GM12872 (cell line): ENCODE measurements at regions not wholly inside any gene's neighbourhood (a gene's known extent, or its start where the extent isn't known, plus 50 kb on each side); places are given as distances from the start of the nearest gene placed in this dataset.

ENCODE experiments used
- CTCF ChIP-seq: IDR thresholded peaks from 3 replicates; pipeline ENCODE4 v1.5.1; 2011; ENCODE audit warnings: low read depth, mild to moderate bottlenecking, low read length, moderate library complexity; ENCODE audit not compliant: insufficient read depth

DNA sequence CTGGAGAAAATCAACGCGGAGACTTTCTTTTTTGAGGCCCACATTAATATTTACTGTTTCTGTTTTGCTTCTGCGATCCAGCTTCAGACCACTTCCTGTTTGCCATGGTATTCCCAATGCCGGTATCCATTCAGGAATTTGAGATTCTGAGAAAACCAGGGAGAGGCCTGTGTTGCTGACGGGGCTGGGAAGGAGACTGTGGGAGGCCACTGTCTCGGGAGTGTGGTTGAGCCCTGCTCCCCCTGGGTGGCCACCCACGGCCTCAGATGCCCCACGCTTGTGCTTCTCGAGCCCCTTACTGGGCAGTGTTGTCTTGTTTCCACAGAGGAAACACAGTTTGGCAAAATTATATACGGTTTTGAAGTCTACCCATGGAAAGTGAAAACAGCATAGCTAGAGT is 403.6 kb upstream of the IRX2 start:
- no peak for TF ChIP-seq CTCF

- TF ChIP-seq CTCF = no peak
Observed at GRCh38 chr5:3153906-3154305, 402.4 kb upstream of the IRX2 start.

DNA sequence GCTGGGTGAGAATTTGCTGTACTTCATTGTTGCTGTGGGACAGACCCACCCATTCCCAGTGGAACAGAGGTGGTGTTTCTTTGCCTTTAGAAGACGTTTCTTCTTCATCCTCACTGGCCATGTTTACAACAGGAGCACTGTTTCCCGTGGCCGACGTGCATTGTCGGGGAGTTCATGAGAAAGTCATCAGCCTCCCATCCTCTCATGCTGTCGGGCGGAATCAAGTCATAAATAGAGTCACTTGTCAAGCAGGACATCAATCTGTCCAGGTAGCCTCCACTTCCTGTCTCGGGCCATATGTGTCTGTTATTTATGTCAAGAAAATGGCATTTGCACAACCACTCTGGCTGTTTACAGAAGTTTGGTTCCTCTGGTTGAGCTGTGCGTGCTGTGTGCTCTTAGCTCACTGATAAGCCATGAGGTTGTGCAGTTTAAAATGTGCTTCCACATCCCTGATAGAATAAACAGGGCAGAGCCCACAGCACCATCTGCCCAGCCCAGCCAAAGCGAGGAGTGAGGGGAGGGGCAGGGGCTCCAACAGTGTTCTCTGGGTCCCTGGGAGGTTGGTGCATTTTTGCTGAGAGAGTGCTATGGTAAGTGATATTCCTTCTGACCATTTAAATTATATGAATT is 401.9 kb upstream of the IRX2 start:
- TF ChIP-seq CTCF = no peak

GRCh38 chr5:3149899-3150298 is 398.4 kb upstream of the IRX2 start:
- TF ChIP-seq CTCF = no peak

DNA sequence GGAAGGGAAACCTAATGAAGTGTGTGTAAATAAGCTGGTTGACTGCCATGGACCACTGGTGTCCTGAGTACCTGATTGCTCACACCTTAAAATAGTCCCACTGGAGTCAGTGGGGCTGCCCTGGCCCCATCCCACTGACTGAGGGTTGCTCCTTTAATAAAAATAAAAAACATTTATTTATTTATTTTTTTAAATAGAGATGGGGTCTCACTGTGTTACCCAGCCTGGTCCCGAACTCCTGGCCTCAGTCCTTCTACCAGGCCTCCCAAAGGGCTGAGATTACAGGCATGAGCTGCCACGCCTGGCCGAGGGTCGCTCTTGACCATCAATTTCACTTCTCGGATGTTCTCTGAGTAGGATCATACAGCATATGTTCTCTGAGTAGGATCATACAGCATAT is 394.2 kb upstream of the IRX2 start:
- no peak for TF ChIP-seq CTCF

GRCh38 chr5:3143382-3143781 is 391.9 kb upstream of the IRX2 start:
- TF ChIP-seq CTCF = no peak

- TF ChIP-seq CTCF = no peak
Observed at GRCh38 chr5:3142261-3143027, 391.0 kb upstream of the IRX2 start.
